IPS-18c (cell line): ENCODE measurements at regions not wholly inside any gene's neighbourhood (a gene's known extent, or its start where the extent isn't known, plus 50 kb on each side); places are given as distances from the start of the nearest gene placed in this dataset.

Source experiments
- H3K4me3 ChIP-seq: 2 replicates; pipeline ENCODE4 v1.7.0; 2013; ENCODE audit warnings: low read depth, mild to moderate bottlenecking, low read length, moderate library complexity; ENCODE audit not compliant: insufficient read depth
- H3K9me3 ChIP-seq: one replicate; pipeline ENCODE4 v1.6.1; 2013; ENCODE audit warnings: mild to moderate bottlenecking, low read length, moderate library complexity; ENCODE audit not compliant: control insufficient read depth, insufficient read depth

GRCh38 chr10:29105516-29106215 lies 183.2 kb upstream of the LYZL1 start:
- H3K4me3 ChIP-seq, result no peak overlapping the region
- H3K9me3 ChIP-seq, result no peaks in the 10 kb centered on the region

GRCh38 chr10:29106287-29106686 lies 182.6 kb upstream of the LYZL1 start:
- Histone ChIP-seq H3K9me3 (no peaks in the 10 kb centered on the region), H3K4me3 (no peak overlapping the region)

GRCh38 chr10:29107866-29108498 lies 180.9 kb upstream of the LYZL1 start:
- H3K4me3 ChIP-seq, result no peak overlapping the region
- no peaks in the 10 kb centered on the region for H3K9me3 ChIP-seq

GRCh38 chr10:29109707-29110571 lies 178.9 kb upstream of the LYZL1 start:
- no peak overlapping the region for H3K4me3 ChIP-seq
- no peaks in the 10 kb centered on the region for H3K9me3 ChIP-seq

GRCh38 chr10:29112827-29113615 lies 175.8 kb upstream of the LYZL1 start:
- Histone ChIP-seq H3K4me3 (no peak overlapping the region), H3K9me3 (peaks cover 3% of the 10 kb centered on the region)

- no peak overlapping the region for H3K4me3 ChIP-seq
- peaks cover 3% of the 10 kb centered on the region for H3K9me3 ChIP-seq
Observed at GRCh38 chr10:29113616-29113945, 175.3 kb upstream of the LYZL1 start.

GRCh38 chr10:29114141-29114540 lies 174.7 kb upstream of the LYZL1 start:
- H3K9me3 ChIP-seq, result peaks cover 3% of the 10 kb centered on the region
- H3K4me3 ChIP-seq, result no peak overlapping the region

- H3K9me3 ChIP-seq, result peaks cover 3% of the 10 kb centered on the region
- H3K4me3 ChIP-seq, result no peak overlapping the region
Observed at GRCh38 chr10:29117781-29118180, 171.1 kb upstream of the LYZL1 start.

- Histone ChIP-seq H3K9me3 (peaks cover 3% of the 10 kb centered on the region), H3K4me3 (no peak overlapping the region)
Observed at GRCh38 chr10:29119374-29119773, 169.5 kb upstream of the LYZL1 start.

GRCh38 chr10:29120216-29120615 lies 168.7 kb upstream of the LYZL1 start:
- Histone ChIP-seq H3K4me3 (no peak overlapping the region), H3K9me3 (peaks cover 3% of the 10 kb centered on the region)

GRCh38 chr10:29124864-29125263 lies 164.0 kb upstream of the LYZL1 start:
- H3K4me3 ChIP-seq, result no peak overlapping the region
- H3K9me3 ChIP-seq, result no peaks in the 10 kb centered on the region

- H3K9me3 ChIP-seq, result no peaks in the 10 kb centered on the region
Observed at GRCh38 chr10:29127037-29127700, 161.7 kb upstream of the LYZL1 start.

GRCh38 chr10:29127731-29128130 lies 161.1 kb upstream of the LYZL1 start:
- Histone ChIP-seq H3K4me3 (no peak overlapping the region), H3K9me3 (no peaks in the 10 kb centered on the region)

More at GRCh38 chr10:29127037-29127700, 161.7 kb upstream of the LYZL1 start:
- H3K4me3 ChIP-seq, result no peak overlapping the region

- no peak overlapping the region for H3K4me3 ChIP-seq
Observed at GRCh38 chr10:29130190-29130673, 158.6 kb upstream of the LYZL1 start.

GRCh38 chr10:29131952-29132547 lies 156.8 kb upstream of the LYZL1 start:
- Histone ChIP-seq H3K4me3 (no peak overlapping the region), H3K9me3 (no peaks in the 10 kb centered on the region)

More at GRCh38 chr10:29130190-29130673, 158.6 kb upstream of the LYZL1 start:
- H3K9me3 ChIP-seq, result no peaks in the 10 kb centered on the region

- no peaks in the 10 kb centered on the region for H3K9me3 ChIP-seq
- H3K4me3 ChIP-seq, result no peak overlapping the region
Observed at GRCh38 chr10:29132551-29133111, 156.2 kb upstream of the LYZL1 start.
